Vagina (tissue), 2 donors: ENCODE measurements at regions not wholly inside any gene's neighbourhood (a gene's known extent, or its start where the extent isn't known, plus 50 kb on each side); places are given as distances from the start of the nearest gene placed in this dataset.
"Not testable (repeated sequence)": the region's sequence is repeated elsewhere in the genome, so short reads cannot be mapped to it uniquely, and the experiment has no call there.

ENCODE experiments used
- CTCF ChIP-seq, 3 experiments: fragments of 450-650 bp in 2 of 3; fragments of 200-600 bp in 1 of 3; sonication (generic) in 1 of 3; IDR thresholded peaks; one replicate each; pipeline ENCODE4 v1.5.1; 2017 to 2019; ENCODE audit warnings: antibody characterized with exemption in 3 of 3, mild to moderate bottlenecking in 2 of 3, moderate library complexity in 2 of 3
- POLR2A ChIP-seq, 2 donors: fragments of 450-650 bp; IDR thresholded peaks; one replicate each; pipeline ENCODE4 v1.6.1; 2017; ENCODE audit warnings: antibody characterized with exemption in 2 of 2, mild to moderate bottlenecking in 2 of 2, moderate library complexity in 2 of 2

GRCh38 chr5:122515210-122515609 is 203.2 kb downstream of the SNCAIP start:
- TF ChIP-seq CTCF, POLR2A (IDR thresholded peaks at IDR 0.05): not testable (repeated sequence)
